Liver (tissue), 8 donors: ENCODE measurements at regions not wholly inside any gene's neighbourhood (a gene's known extent, or its start where the extent isn't known, plus 50 kb on each side); places are given as distances from the start of the nearest gene placed in this dataset.

Experiments
- DNase-seq: peaks from one replicate; pipeline ENCODE4 v3.0.0-alpha.2; 2017; ENCODE audit warnings: low spot score
- H3K27ac ChIP-seq, 2 donors: one replicate each; pipeline ENCODE4 v1.7.0; 2013; ENCODE audit warnings: inconsistent platforms in 2 of 2, low read length in 2 of 2, control low read depth in 1 of 2, low read depth in 1 of 2, mild to moderate bottlenecking in 1 of 2
- H3K27me3 ChIP-seq, 4 donors: one replicate each; pipeline versions ENCODE4 v1.6.1 to v1.7.0; 2013; ENCODE audit warnings: low read length in 3 of 4, inconsistent platforms in 1 of 4, mild to moderate bottlenecking in 1 of 4, moderate library complexity in 1 of 4; ENCODE audit not compliant: control insufficient read depth in 4 of 4, insufficient read depth in 4 of 4
- H3K36me3 ChIP-seq, 4 donors: one replicate each; pipeline versions ENCODE4 v1.6.1 to v1.7.0; 2013; ENCODE audit warnings: low read length in 3 of 4, mild to moderate bottlenecking in 3 of 4, low read depth in 1 of 4, moderate library complexity in 1 of 4; ENCODE audit not compliant: control insufficient read depth in 4 of 4, insufficient read depth in 3 of 4
- H3K4me1 ChIP-seq, 4 donors: one replicate each; pipeline versions ENCODE4 v1.6.1 to v1.7.0; 2013; ENCODE audit warnings: low read length in 3 of 4, mild to moderate bottlenecking in 3 of 4, moderate library complexity in 1 of 4; ENCODE audit not compliant: control insufficient read depth in 4 of 4, insufficient read depth in 4 of 4
- H3K4me3 ChIP-seq, 3 donors: one replicate each; pipeline versions ENCODE4 v1.6.1 to v1.7.0; 2013; ENCODE audit warnings: low read length in 3 of 3, control low read depth in 1 of 3, low read depth in 1 of 3, mild to moderate bottlenecking in 1 of 3
- H3K9ac ChIP-seq, 2 donors: one replicate each; pipeline ENCODE4 v1.7.0; 2013; ENCODE audit warnings: low read length in 2 of 2, mild to moderate bottlenecking in 2 of 2, moderate library complexity in 2 of 2, control low read depth in 1 of 2, low read depth in 1 of 2
- H3K9me3 ChIP-seq, 4 donors: one replicate each; pipeline versions ENCODE4 v1.6.1 to v1.7.0; 2013; ENCODE audit warnings: low read length in 3 of 4; ENCODE audit not compliant: control insufficient read depth in 4 of 4
- EGR1 ChIP-seq, 2 donors: IDR thresholded peaks; 2 replicates each; pipeline ENCODE4 v1.6.1; 2016 to 2018; ENCODE audit warnings: antibody characterized with exemption in 2 of 2, low read depth in 2 of 2
- FOXA1 ChIP-seq: IDR thresholded peaks from 2 replicates; pipeline ENCODE4 v1.6.1; 2016; ENCODE audit warnings: antibody characterized with exemption
- FOXA2 ChIP-seq: IDR thresholded peaks from 2 replicates; pipeline ENCODE4 v1.6.1; 2016; ENCODE audit warnings: antibody characterized with exemption
- GABPA ChIP-seq, 2 donors: IDR thresholded peaks in 1 of 2; conservative IDR thresholded peaks in 1 of 2; 2 replicates each; pipeline ENCODE4 v1.6.1; 2016; ENCODE audit warnings: antibody characterized with exemption in 2 of 2, mild to moderate bottlenecking in 1 of 2, moderate library complexity in 1 of 2
- HNF4A ChIP-seq, 2 donors: conservative IDR thresholded peaks; 2 replicates each; pipeline ENCODE4 v1.6.1; 2016; ENCODE audit warnings: antibody characterized with exemption in 2 of 2, mild to moderate bottlenecking in 2 of 2
- HNF4G ChIP-seq: IDR thresholded peaks from 2 replicates; pipeline ENCODE4 v1.6.1; 2016; ENCODE audit warnings: antibody characterized with exemption
- JUND ChIP-seq, 2 donors: IDR thresholded peaks; 2 replicates each; pipeline ENCODE4 v1.6.1; 2016; ENCODE audit warnings: antibody characterized with exemption in 2 of 2
- MAX ChIP-seq: IDR thresholded peaks from 2 replicates; pipeline ENCODE4 v1.6.1; 2016; ENCODE audit warnings: antibody characterized with exemption
- NR2F2 ChIP-seq: IDR thresholded peaks from 2 replicates; pipeline ENCODE4 v1.6.1; 2016; ENCODE audit warnings: antibody characterized with exemption
- RAD21 ChIP-seq, 2 donors: IDR thresholded peaks; 2 replicates each; pipeline ENCODE4 v1.6.1; 2016; ENCODE audit warnings: antibody characterized with exemption in 2 of 2, mild to moderate bottlenecking in 2 of 2
- RXRA ChIP-seq, 2 donors: IDR thresholded peaks; 2 replicates each; pipeline ENCODE4 v1.6.1; 2017 to 2018; ENCODE audit warnings: antibody characterized with exemption in 2 of 2, mild to moderate bottlenecking in 1 of 2
- SP1 ChIP-seq: IDR thresholded peaks from 2 replicates; pipeline ENCODE4 v1.6.1; 2018; ENCODE audit warnings: antibody characterized with exemption, mild to moderate bottlenecking
- TAF1 ChIP-seq: conservative IDR thresholded peaks from 2 replicates; pipeline ENCODE4 v1.6.1; 2016; ENCODE audit warnings: antibody characterized with exemption, mild to moderate bottlenecking
- YY1 ChIP-seq: IDR thresholded peaks from 2 replicates; pipeline ENCODE4 v1.6.1; 2016; ENCODE audit warnings: antibody characterized with exemption, mild to moderate bottlenecking
- WGBS: extraction: QIAGEN DNeasy Blood & Tissue Kit; methylation state at CpG from one replicate; pipeline ENCODE4 v1.1.7; 2013; 5-methylcytosine and 5-hydroxymethylcytosine counted together
- TF ChIP-seq, protein P1 (sequence below): IDR thresholded peaks from 2 replicates; pipeline ENCODE4 v1.6.1; 2016; ENCODE audit warnings: antibody characterized with exemption, mild to moderate bottlenecking
- TF ChIP-seq, protein P2 (sequence below): IDR thresholded peaks from 2 replicates; pipeline ENCODE4 v1.6.1; 2016; ENCODE audit warnings: antibody characterized with exemption
- TF ChIP-seq, protein P3 (sequence below): IDR thresholded peaks from 2 replicates; pipeline ENCODE4 v1.6.1; 2016; ENCODE audit warnings: antibody characterized with exemption
- TF ChIP-seq, protein P4 (sequence below): fragments of 150-350 bp; IDR thresholded peaks from 2 replicates; pipeline ENCODE4 v1.5.1; 2017; ENCODE audit warnings: improper control_type of control experiment, low read depth, low read length; ENCODE audit not compliant: missing input control
- donor health status: healthy.
- donor health status: healthy.
- donor health status: healthy.
- donor health status: healthy.
- donor health status: healthy.

GRCh38 chr2:134194519-134194918, 59.4 kb upstream of the MGAT5 start:
- H3K4me3 ChIP-seq = no peak overlapping the region
- no peaks in the 10 kb centered on the region for H3K36me3 ChIP-seq
- TF ChIP-seq HNF4A (conservative IDR thresholded peaks at IDR 0.05) (no peak), JUND (IDR thresholded peaks at IDR 0.05) (no peak), HNF4G (no peak), NR2F2 (no peak), TAF1 (no peak), FOXA2 (no peak), RAD21 (IDR thresholded peaks at IDR 0.05) (no peak), EGR1 (IDR thresholded peaks at IDR 0.05; ENCODE audit: low read depth in 2 of 2) (no peak), YY1 (no peak), FOXA1 (no peak), MAX (no peak), SP1 (no peak), GABPA (IDR thresholded peaks at IDR 0.05 in 1 of 2, conservative IDR thresholded peaks at IDR 0.05 in 1 of 2) (no peak), RXRA (IDR thresholded peaks at IDR 0.05) (no peak)
- TF ChIP-seq, protein P1, sequence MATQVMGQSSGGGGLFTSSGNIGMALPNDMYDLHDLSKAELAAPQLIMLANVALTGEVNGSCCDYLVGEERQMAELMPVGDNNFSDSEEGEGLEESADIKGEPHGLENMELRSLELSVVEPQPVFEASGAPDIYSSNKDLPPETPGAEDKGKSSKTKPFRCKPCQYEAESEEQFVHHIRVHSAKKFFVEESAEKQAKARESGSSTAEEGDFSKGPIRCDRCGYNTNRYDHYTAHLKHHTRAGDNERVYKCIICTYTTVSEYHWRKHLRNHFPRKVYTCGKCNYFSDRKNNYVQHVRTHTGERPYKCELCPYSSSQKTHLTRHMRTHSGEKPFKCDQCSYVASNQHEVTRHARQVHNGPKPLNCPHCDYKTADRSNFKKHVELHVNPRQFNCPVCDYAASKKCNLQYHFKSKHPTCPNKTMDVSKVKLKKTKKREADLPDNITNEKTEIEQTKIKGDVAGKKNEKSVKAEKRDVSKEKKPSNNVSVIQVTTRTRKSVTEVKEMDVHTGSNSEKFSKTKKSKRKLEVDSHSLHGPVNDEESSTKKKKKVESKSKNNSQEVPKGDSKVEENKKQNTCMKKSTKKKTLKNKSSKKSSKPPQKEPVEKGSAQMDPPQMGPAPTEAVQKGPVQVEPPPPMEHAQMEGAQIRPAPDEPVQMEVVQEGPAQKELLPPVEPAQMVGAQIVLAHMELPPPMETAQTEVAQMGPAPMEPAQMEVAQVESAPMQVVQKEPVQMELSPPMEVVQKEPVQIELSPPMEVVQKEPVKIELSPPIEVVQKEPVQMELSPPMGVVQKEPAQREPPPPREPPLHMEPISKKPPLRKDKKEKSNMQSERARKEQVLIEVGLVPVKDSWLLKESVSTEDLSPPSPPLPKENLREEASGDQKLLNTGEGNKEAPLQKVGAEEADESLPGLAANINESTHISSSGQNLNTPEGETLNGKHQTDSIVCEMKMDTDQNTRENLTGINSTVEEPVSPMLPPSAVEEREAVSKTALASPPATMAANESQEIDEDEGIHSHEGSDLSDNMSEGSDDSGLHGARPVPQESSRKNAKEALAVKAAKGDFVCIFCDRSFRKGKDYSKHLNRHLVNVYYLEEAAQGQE = no peak
- TF ChIP-seq, protein P2, sequence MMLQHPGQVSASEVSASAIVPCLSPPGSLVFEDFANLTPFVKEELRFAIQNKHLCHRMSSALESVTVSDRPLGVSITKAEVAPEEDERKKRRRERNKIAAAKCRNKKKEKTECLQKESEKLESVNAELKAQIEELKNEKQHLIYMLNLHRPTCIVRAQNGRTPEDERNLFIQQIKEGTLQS = no peak
- TF ChIP-seq, protein P3, sequence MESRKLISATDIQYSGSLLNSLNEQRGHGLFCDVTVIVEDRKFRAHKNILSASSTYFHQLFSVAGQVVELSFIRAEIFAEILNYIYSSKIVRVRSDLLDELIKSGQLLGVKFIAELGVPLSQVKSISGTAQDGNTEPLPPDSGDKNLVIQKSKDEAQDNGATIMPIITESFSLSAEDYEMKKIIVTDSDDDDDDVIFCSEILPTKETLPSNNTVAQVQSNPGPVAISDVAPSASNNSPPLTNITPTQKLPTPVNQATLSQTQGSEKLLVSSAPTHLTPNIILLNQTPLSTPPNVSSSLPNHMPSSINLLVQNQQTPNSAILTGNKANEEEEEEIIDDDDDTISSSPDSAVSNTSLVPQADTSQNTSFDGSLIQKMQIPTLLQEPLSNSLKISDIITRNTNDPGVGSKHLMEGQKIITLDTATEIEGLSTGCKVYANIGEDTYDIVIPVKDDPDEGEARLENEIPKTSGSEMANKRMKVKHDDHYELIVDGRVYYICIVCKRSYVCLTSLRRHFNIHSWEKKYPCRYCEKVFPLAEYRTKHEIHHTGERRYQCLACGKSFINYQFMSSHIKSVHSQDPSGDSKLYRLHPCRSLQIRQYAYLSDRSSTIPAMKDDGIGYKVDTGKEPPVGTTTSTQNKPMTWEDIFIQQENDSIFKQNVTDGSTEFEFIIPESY = no peak
- TF ChIP-seq, protein P4, sequence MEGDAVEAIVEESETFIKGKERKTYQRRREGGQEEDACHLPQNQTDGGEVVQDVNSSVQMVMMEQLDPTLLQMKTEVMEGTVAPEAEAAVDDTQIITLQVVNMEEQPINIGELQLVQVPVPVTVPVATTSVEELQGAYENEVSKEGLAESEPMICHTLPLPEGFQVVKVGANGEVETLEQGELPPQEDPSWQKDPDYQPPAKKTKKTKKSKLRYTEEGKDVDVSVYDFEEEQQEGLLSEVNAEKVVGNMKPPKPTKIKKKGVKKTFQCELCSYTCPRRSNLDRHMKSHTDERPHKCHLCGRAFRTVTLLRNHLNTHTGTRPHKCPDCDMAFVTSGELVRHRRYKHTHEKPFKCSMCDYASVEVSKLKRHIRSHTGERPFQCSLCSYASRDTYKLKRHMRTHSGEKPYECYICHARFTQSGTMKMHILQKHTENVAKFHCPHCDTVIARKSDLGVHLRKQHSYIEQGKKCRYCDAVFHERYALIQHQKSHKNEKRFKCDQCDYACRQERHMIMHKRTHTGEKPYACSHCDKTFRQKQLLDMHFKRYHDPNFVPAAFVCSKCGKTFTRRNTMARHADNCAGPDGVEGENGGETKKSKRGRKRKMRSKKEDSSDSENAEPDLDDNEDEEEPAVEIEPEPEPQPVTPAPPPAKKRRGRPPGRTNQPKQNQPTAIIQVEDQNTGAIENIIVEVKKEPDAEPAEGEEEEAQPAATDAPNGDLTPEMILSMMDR = no peak
- DNase-seq = no peak
- H3K27ac ChIP-seq = no peak overlapping the region
- 95% methylated on average over 5 of the region's 5 CpGs for WGBS
- H3K9ac ChIP-seq = no peak overlapping the region
- no peaks in the 10 kb centered on the region for H3K4me1 ChIP-seq
- H3K9me3 ChIP-seq = no peaks in the 10 kb centered on the region
- H3K27me3 ChIP-seq = no peaks in the 10 kb centered on the region

- H3K36me3 ChIP-seq = no peaks in the 10 kb centered on the region
- no peak overlapping the region for H3K27ac ChIP-seq
- no peaks in the 10 kb centered on the region for H3K4me1 ChIP-seq
- H3K9ac ChIP-seq = no peak overlapping the region
- H3K4me3 ChIP-seq = no peak overlapping the region
- 87% methylated on average over 6 of the region's 6 CpGs for WGBS
- no peaks in the 10 kb centered on the region for H3K27me3 ChIP-seq
- no peak for DNase-seq
- no peaks in the 10 kb centered on the region for H3K9me3 ChIP-seq
- TF ChIP-seq NR2F2 (no peak), HNF4A (conservative IDR thresholded peaks at IDR 0.05) (no peak), SP1 (no peak), GABPA (IDR thresholded peaks at IDR 0.05 in 1 of 2, conservative IDR thresholded peaks at IDR 0.05 in 1 of 2) (no peak), JUND (IDR thresholded peaks at IDR 0.05) (no peak), HNF4G (no peak), RAD21 (IDR thresholded peaks at IDR 0.05) (no peak), MAX (no peak), FOXA2 (no peak), RXRA (IDR thresholded peaks at IDR 0.05) (no peak), TAF1 (no peak), FOXA1 (no peak)
- TF ChIP-seq, protein P1 = no peak
- TF ChIP-seq, protein P2 = no peak
Measured at GRCh38 chr2:134195341-134195740, 58.5 kb upstream of the MGAT5 start.
